NB4 (cell line): ENCODE measurements at regions not wholly inside any gene's neighbourhood (a gene's known extent, or its start where the extent isn't known, plus 50 kb on each side); places are given as distances from the start of the nearest gene placed in this dataset.

ENCODE experiments used
- MYC ChIP-seq: IDR thresholded peaks from 2 replicates; pipeline ENCODE4 v1.6.1; 2011; ENCODE audit warnings: low read depth, low read length
- TF ChIP-seq, protein P1 (sequence below): IDR thresholded peaks from one replicate; pipeline ENCODE4 v1.5.1; 2012; ENCODE audit warnings: low read depth, low read length

DNA sequence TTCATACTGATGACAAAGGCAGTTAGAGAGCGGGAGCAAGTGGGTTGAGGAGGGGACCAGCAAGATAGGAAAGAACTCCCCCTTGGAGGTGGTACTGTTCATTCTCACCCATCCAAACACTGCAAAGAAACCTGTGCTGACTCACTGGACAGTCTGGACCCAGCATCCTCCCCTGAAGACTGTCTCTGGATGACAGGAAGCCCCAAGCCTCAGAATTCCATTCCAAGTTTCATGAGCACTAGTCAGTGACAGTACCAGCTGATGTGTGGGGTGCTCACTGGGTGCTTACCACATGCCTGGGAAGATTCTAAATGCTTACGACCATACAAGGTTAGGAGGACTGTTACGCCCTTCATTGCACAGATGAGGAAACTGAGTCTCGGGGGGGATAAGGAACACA lies 160.9 kb downstream of the IGLL1 start:
- TF ChIP-seq, protein P1, sequence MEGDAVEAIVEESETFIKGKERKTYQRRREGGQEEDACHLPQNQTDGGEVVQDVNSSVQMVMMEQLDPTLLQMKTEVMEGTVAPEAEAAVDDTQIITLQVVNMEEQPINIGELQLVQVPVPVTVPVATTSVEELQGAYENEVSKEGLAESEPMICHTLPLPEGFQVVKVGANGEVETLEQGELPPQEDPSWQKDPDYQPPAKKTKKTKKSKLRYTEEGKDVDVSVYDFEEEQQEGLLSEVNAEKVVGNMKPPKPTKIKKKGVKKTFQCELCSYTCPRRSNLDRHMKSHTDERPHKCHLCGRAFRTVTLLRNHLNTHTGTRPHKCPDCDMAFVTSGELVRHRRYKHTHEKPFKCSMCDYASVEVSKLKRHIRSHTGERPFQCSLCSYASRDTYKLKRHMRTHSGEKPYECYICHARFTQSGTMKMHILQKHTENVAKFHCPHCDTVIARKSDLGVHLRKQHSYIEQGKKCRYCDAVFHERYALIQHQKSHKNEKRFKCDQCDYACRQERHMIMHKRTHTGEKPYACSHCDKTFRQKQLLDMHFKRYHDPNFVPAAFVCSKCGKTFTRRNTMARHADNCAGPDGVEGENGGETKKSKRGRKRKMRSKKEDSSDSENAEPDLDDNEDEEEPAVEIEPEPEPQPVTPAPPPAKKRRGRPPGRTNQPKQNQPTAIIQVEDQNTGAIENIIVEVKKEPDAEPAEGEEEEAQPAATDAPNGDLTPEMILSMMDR = no peak
- no peak for TF ChIP-seq MYC
